ENCODE measurements at regions not wholly inside any gene's neighbourhood (a gene's known extent, or its start where the extent isn't known, plus 50 kb on each side); places are given as distances from the start of the nearest gene placed in this dataset.
A peak's percentile ranks its signal among the peaks of the same experiment; 100 is the strongest.

DNA sequence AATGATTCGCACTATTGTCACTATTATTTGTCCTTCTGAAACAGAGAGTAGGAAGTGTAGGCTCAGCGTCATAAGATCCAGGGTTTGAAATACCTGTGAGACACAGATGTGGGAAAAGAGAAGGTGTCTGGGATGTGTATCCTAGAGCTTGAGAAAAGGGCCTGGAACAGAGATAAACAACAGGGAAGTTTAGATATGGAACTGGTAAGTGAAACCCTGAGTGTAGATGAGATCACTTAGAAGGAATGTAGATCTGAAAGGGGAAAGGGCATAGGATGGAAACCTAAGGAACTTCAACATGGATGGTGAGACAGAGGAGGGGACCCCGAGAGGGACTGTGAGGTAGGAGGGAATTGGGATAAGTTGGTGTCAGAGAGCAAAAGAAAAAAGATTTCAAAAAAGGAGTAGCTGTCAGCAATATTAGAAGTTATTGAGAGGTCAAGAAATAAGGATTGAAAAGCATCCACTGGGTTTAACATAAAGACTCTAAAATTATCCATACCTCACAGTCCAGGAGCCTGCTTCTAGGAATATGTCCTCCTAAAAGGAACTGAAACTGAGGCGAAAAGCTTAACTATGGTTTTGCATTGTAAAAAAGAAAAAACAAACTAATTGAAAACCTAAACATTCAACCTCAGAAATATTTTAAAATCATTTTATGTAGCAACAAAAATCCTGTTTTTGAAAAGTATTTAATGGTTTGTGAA lies 119.2 kb upstream of the NPVF start:
- H3K27ac ChIP-seq (ENCODE audit: low read length), result no peak overlapping the region
- no peaks in the 10 kb centered on the region for H3K4me1 ChIP-seq (ENCODE audit: control insufficient read depth in 1 of 2, insufficient read depth in 2 of 2, low read length in 2 of 2)
- H3K36me3 ChIP-seq (ENCODE audit: control insufficient read depth in 1 of 2, insufficient read depth in 2 of 2, low read length in 2 of 2), result no peaks in the 10 kb centered on the region
- H3K4me3 ChIP-seq (ENCODE audit: low read depth in 1 of 2, low read length in 2 of 2), result no peak overlapping the region
- H3K9me3 ChIP-seq (ENCODE audit: control insufficient read depth in 1 of 2, low read length in 2 of 2), result no peaks in the 10 kb centered on the region
- H3K27me3 ChIP-seq (ENCODE audit: low read depth, low read length), result no peaks in the 10 kb centered on the region

DNA sequence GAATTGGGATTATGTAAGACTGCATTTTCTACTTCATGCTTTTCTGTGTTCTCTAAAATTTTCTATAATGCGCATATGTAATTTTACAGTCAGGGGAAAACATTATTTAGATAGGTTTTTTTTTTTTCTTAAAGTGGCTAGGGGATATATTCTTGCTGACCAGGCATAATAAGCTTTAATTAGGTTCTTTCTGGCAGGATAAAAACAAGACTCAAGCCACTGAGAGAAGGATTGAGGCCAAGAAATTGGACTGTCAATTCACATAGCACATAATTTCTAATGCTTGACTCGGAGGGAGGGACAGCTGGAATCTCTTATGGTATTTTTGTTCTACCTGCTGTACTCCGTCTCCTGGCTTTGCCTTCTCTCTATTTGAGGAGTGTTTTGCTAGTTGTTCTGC lies 119.8 kb upstream of the NPVF start:
- no peaks in the 10 kb centered on the region for H3K9me3 ChIP-seq (ENCODE audit: control insufficient read depth in 1 of 2, low read length in 2 of 2)
- no peak overlapping the region for H3K27ac ChIP-seq (ENCODE audit: low read length)
- H3K4me3 ChIP-seq (ENCODE audit: low read depth in 1 of 2, low read length in 2 of 2), result no peak overlapping the region
- no peaks in the 10 kb centered on the region for H3K36me3 ChIP-seq (ENCODE audit: control insufficient read depth in 1 of 2, insufficient read depth in 2 of 2, low read length in 2 of 2)
- no peaks in the 10 kb centered on the region for H3K4me1 ChIP-seq (ENCODE audit: control insufficient read depth in 1 of 2, insufficient read depth in 2 of 2, low read length in 2 of 2)
- no peaks in the 10 kb centered on the region for H3K27me3 ChIP-seq (ENCODE audit: low read depth, low read length)

DNA sequence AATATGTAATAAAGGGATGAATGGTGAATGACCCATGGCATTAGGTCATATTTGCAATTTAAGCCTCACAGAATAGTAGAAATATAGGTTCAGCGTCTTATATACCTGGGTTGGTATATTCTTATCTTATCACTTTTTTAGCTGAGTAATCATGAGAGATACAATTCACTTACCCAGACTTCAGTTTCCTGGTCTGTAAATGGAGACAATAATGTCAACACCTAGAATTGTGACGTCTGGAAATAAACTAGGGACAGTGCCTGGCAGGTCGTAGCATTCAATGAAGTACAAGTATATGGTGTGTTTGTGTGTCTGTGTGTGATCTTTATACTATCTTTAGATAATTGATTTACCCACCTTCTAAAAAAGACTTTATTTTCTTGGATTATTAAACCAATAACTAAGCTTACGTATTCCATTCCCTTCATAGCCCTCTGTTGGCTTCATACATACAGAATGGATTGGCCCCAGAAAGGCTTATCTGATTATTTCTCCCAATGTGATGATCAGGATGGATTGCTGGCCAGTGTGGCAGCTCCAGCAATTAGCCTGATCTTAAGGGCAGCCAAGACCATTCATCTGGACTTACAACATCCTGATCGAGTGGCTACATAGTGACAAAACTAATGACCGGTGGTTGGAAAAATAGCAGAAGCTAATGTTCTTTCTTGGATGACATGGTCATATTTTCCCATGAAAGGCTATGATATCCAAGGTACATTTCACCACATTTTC lies 121.2 kb upstream of the NPVF start:
- no peaks in the 10 kb centered on the region for H3K27me3 ChIP-seq (ENCODE audit: low read depth, low read length)
- H3K9me3 ChIP-seq (ENCODE audit: control insufficient read depth in 1 of 2, low read length in 2 of 2), result no peaks in the 10 kb centered on the region
- no peak overlapping the region for H3K4me3 ChIP-seq (ENCODE audit: low read depth in 1 of 2, low read length in 2 of 2)
- no peaks in the 10 kb centered on the region for H3K36me3 ChIP-seq (ENCODE audit: control insufficient read depth in 1 of 2, insufficient read depth in 2 of 2, low read length in 2 of 2)
- no peaks in the 10 kb centered on the region for H3K4me1 ChIP-seq (ENCODE audit: control insufficient read depth in 1 of 2, insufficient read depth in 2 of 2, low read length in 2 of 2)
- no peak overlapping the region for H3K27ac ChIP-seq (ENCODE audit: low read length)

DNA sequence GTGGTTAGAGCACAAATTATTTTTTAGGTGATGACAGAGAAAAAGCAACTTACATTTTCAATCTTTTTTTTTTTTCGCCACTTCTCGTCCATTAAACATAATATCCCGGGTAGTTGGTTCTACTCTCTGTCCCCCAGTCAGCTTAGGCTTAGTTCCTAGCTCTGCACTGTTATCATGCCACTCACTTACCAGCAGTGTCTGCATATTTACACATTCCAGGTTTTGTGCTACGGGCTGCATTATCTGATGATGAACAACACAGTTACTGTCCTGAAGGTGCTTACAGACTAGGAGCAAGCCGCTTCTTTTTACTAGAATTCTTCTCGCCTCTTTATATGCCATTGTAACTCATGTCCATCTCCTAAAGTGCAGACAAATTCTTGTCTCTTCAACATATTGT lies 121.8 kb upstream of the NPVF start:
- H3K36me3 ChIP-seq (ENCODE audit: control insufficient read depth in 1 of 2, insufficient read depth in 2 of 2, low read length in 2 of 2), result no peaks in the 10 kb centered on the region
- H3K4me3 ChIP-seq (ENCODE audit: low read depth in 1 of 2, low read length in 2 of 2), result no peak overlapping the region
- no peaks in the 10 kb centered on the region for H3K27me3 ChIP-seq (ENCODE audit: low read depth, low read length)

DNA sequence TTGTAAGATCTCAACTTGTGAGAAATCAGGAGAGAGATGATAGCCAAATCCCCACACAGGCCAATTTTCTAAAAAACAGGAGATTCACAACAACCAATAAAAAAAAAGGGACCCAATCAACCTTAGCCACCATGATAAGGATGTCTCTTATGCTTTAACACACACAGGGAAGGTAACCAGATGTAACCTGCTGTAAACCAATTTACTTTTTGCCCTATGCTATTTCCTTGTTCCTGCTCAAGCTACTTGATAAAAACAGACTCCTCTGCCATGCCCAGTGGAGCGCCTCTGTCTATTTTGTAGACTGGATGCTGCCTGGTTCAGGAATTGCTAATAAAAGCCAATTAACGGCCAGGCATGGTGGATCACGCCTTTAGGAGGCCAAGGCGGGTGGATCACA lies 123.5 kb upstream of the NPVF start:
- Histone ChIP-seq H3K9me3 (ENCODE audit: control insufficient read depth in 1 of 2, low read length in 2 of 2) (no peaks in the 10 kb centered on the region), H3K4me1 (ENCODE audit: control insufficient read depth in 1 of 2, insufficient read depth in 2 of 2, low read length in 2 of 2) (no peaks in the 10 kb centered on the region), H3K36me3 (ENCODE audit: control insufficient read depth in 1 of 2, insufficient read depth in 2 of 2, low read length in 2 of 2) (no peaks in the 10 kb centered on the region), H3K4me3 (ENCODE audit: low read depth in 1 of 2, low read length in 2 of 2) (no peak overlapping the region), H3K27ac (ENCODE audit: low read length) (no peak overlapping the region), H3K27me3 (ENCODE audit: low read depth, low read length) (no peaks in the 10 kb centered on the region)

More for the DNA sequence above, 121.8 kb upstream of the NPVF start:
- H3K4me1 ChIP-seq (ENCODE audit: control insufficient read depth in 1 of 2, insufficient read depth in 2 of 2, low read length in 2 of 2), result no peaks in the 10 kb centered on the region
- no peaks in the 10 kb centered on the region for H3K9me3 ChIP-seq (ENCODE audit: control insufficient read depth in 1 of 2, low read length in 2 of 2)
- H3K27ac ChIP-seq (ENCODE audit: low read length), result no peak overlapping the region

- Histone ChIP-seq H3K27ac (ENCODE audit: low read length) (no peak overlapping the region), H3K9me3 (ENCODE audit: control insufficient read depth in 1 of 2, low read length in 2 of 2) (no peaks in the 10 kb centered on the region), H3K36me3 (ENCODE audit: control insufficient read depth in 1 of 2, insufficient read depth in 2 of 2, low read length in 2 of 2) (no peaks in the 10 kb centered on the region), H3K4me3 (ENCODE audit: low read depth in 1 of 2, low read length in 2 of 2) (no peak overlapping the region), H3K27me3 (ENCODE audit: low read depth, low read length) (no peaks in the 10 kb centered on the region), H3K4me1 (ENCODE audit: control insufficient read depth in 1 of 2, insufficient read depth in 2 of 2, low read length in 2 of 2) (no peaks in the 10 kb centered on the region)
Observed at GRCh38 chr7:25353196-25353595, 124.9 kb upstream of the NPVF start.

- H3K27ac ChIP-seq (ENCODE audit: low read length), result no peak overlapping the region
- no peaks in the 10 kb centered on the region for H3K36me3 ChIP-seq (ENCODE audit: control insufficient read depth in 1 of 2, insufficient read depth in 2 of 2, low read length in 2 of 2)
- no peaks in the 10 kb centered on the region for H3K27me3 ChIP-seq (ENCODE audit: low read depth, low read length)
- H3K4me1 ChIP-seq (ENCODE audit: control insufficient read depth in 1 of 2, insufficient read depth in 2 of 2, low read length in 2 of 2), result no peaks in the 10 kb centered on the region
- H3K9me3 ChIP-seq (ENCODE audit: control insufficient read depth in 1 of 2, low read length in 2 of 2), result no peaks in the 10 kb centered on the region
- no peak overlapping the region for H3K4me3 ChIP-seq (ENCODE audit: low read depth in 1 of 2, low read length in 2 of 2)
Observed at GRCh38 chr7:25353732-25354131, 125.4 kb upstream of the NPVF start.

DNA sequence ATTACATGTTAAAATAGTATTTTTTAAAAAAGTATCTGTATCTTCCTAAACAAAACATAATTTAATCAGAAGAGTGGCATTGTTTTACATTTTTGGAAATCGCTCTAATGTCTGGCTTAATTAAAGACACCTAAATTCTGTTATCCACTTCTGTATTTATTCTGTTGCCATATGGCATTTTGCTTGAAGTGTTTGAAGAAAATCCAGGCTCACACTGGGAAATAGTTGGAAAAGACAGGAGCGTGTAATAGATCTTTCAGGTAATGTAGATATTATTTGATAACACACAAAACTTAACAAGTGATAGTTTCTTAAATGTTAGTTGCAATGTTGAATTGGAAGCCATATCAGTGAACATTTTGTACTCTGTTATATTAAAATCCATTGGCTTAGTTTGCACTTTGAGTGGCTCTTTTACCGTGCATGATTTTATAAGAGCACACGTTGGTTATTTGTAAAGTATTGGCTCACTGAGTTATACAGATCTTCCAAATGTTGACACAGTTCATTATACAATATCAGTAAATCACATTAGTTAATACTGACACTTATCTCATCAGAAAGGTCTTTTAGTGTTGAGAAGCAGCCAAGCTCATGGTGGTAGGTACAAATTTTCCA lies 128.4 kb upstream of the NPVF start:
- no peak overlapping the region for H3K27ac ChIP-seq (ENCODE audit: low read length)
- no peaks in the 10 kb centered on the region for H3K4me1 ChIP-seq (ENCODE audit: control insufficient read depth in 1 of 2, insufficient read depth in 2 of 2, low read length in 2 of 2)
- H3K4me3 ChIP-seq (ENCODE audit: low read depth in 1 of 2, low read length in 2 of 2), result no peak overlapping the region
- H3K27me3 ChIP-seq (ENCODE audit: low read depth, low read length), result no peaks in the 10 kb centered on the region
- no peaks in the 10 kb centered on the region for H3K36me3 ChIP-seq (ENCODE audit: control insufficient read depth in 1 of 2, insufficient read depth in 2 of 2, low read length in 2 of 2)
- H3K9me3 ChIP-seq (ENCODE audit: control insufficient read depth in 1 of 2, low read length in 2 of 2), result no peaks in the 10 kb centered on the region

GRCh38 chr7:25358926-25359325 lies 130.6 kb upstream of the NPVF start:
- H3K27ac ChIP-seq (ENCODE audit: low read length), result no peak overlapping the region
- H3K4me3 ChIP-seq (ENCODE audit: low read depth in 1 of 2, low read length in 2 of 2), result no peak overlapping the region
- H3K27me3 ChIP-seq (ENCODE audit: low read depth, low read length), result no peaks in the 10 kb centered on the region

DNA sequence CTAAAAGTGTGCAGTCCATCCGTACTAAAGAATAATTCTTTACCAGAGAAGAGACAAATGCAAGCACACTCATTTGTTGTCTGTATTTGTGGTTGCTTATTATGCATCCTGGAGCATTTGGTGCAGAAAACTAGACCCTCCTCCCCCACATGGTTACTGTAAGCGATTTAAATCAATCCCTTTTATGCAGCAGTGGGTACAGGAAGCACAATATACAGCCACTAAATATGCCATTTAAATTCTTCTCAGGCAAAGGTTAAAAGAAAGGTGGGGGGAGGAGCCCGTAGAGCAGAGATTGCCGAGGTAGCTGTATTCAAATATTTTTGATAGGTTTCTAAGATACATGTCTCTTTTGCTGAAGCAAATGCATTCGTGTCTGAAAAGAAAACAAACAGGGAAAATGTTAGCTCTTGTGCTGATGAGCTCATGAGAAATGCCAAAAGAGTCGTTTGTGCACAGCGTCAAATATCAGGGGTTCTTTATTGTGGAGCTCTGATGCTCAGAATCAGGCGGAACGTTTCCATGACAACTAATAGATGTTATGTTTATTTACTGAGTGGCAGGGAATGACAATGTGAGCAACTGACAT lies 131.3 kb upstream of the NPVF start:
- Histone ChIP-seq H3K4me3 (ENCODE audit: low read depth in 1 of 2, low read length in 2 of 2) (peak overlapping the region in 1 of 2 donors; percentile 36), H3K36me3 (ENCODE audit: control insufficient read depth in 1 of 2, insufficient read depth in 2 of 2, low read length in 2 of 2) (no peaks in the 10 kb centered on the region), H3K4me1 (ENCODE audit: control insufficient read depth in 1 of 2, insufficient read depth in 2 of 2, low read length in 2 of 2) (no peaks in the 10 kb centered on the region), H3K27me3 (ENCODE audit: low read depth, low read length) (no peaks in the 10 kb centered on the region), H3K9me3 (ENCODE audit: control insufficient read depth in 1 of 2, low read length in 2 of 2) (no peaks in the 10 kb centered on the region), H3K27ac (ENCODE audit: low read length) (no peak overlapping the region)

More at GRCh38 chr7:25358926-25359325, 130.6 kb upstream of the NPVF start:
- no peaks in the 10 kb centered on the region for H3K4me1 ChIP-seq (ENCODE audit: control insufficient read depth in 1 of 2, insufficient read depth in 2 of 2, low read length in 2 of 2)
- no peaks in the 10 kb centered on the region for H3K9me3 ChIP-seq (ENCODE audit: control insufficient read depth in 1 of 2, low read length in 2 of 2)
- no peaks in the 10 kb centered on the region for H3K36me3 ChIP-seq (ENCODE audit: control insufficient read depth in 1 of 2, insufficient read depth in 2 of 2, low read length in 2 of 2)

DNA sequence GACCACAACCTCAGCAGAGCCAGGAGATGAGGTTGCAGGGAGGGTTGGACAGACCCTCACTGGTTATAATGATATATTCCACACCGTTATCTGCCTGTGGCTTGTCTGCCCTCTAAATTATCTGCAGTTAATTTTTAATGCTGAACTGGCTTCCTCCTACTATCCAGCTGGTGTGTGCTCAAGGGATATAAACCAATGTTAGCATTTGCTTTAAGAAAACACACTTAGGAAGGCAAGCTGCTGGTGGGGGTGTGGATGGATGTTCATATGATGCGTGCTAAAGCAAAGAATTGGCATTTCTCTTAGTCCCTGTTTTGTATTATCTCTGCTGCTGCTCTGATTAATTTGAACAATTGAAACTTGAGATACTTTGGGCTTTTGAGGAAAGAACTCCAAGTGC lies 132.2 kb upstream of the NPVF start:
- Histone ChIP-seq H3K27ac (ENCODE audit: low read length) (no peak overlapping the region), H3K9me3 (ENCODE audit: control insufficient read depth in 1 of 2, low read length in 2 of 2) (no peaks in the 10 kb centered on the region), H3K27me3 (ENCODE audit: low read depth, low read length) (no peaks in the 10 kb centered on the region), H3K4me1 (ENCODE audit: control insufficient read depth in 1 of 2, insufficient read depth in 2 of 2, low read length in 2 of 2) (no peaks in the 10 kb centered on the region), H3K36me3 (ENCODE audit: control insufficient read depth in 1 of 2, insufficient read depth in 2 of 2, low read length in 2 of 2) (no peaks in the 10 kb centered on the region), H3K4me3 (ENCODE audit: low read depth in 1 of 2, low read length in 2 of 2) (no peak overlapping the region)

All from muscle layer of duodenum (tissue), 2 donors.